RWPE1 (cell line): ENCODE measurements at regions not wholly inside any gene's neighbourhood (a gene's known extent, or its start where the extent isn't known, plus 50 kb on each side); places are given as distances from the start of the nearest gene placed in this dataset.

Experiments
- CTCF ChIA-PET: fragments of 350-600 bp; sonication (Branson Sonifier 250); formaldehyde crosslinking; extraction: SDS; loops from one replicate; lab custom pipeline; 2021; lab: Yijun Ruan, JAX
- POLR2A ChIA-PET: fragments of 400-600 bp; formaldehyde crosslinking; extraction: SDS; loops from one replicate; lab custom pipeline; 2020; ENCODE audit warnings: antibody characterized with exemption; ENCODE audit not compliant: low non-redundant PET; lab: Yijun Ruan, JAX
- DNase-seq: peaks from one replicate; pipeline ENCODE4 v3.0.0; 2012; ENCODE audit warnings: low spot score
- H3K27ac ChIP-seq: fragments of 450-650 bp; 2 replicates; pipeline ENCODE4 v1.5.1; 2017
- TF ChIP-seq, protein P1 (sequence below): fragments of 450-650 bp; conservative IDR thresholded peaks from 2 replicates; pipeline ENCODE4 v1.5.1; 2017; ENCODE audit warnings: low read depth, mild to moderate bottlenecking

DNA sequence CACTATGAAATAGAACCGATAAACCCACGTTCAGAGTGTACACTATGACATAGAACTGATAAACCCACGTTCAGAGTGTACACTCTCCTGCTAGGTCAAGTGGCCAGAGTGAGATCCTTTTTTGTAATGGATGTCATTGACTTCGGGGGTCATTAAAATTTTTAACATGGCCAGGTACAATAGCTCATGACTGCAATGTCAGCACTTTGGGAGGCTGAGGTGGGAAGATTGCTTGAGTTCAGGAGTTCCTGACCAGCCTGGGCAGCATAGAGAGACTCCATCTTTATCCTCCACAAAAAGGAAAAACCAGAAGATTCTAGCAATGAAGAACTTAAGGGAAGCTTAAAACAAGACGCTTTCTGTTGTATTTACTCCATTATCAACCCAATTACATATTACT, 439.7 kb upstream of the FRG1 start:
- no peak for DNase-seq
- no peak overlapping the region for H3K27ac ChIP-seq
- ChIA-PET POLR2A (no interaction called here), CTCF (no interaction called here)
- TF ChIP-seq, protein P1, sequence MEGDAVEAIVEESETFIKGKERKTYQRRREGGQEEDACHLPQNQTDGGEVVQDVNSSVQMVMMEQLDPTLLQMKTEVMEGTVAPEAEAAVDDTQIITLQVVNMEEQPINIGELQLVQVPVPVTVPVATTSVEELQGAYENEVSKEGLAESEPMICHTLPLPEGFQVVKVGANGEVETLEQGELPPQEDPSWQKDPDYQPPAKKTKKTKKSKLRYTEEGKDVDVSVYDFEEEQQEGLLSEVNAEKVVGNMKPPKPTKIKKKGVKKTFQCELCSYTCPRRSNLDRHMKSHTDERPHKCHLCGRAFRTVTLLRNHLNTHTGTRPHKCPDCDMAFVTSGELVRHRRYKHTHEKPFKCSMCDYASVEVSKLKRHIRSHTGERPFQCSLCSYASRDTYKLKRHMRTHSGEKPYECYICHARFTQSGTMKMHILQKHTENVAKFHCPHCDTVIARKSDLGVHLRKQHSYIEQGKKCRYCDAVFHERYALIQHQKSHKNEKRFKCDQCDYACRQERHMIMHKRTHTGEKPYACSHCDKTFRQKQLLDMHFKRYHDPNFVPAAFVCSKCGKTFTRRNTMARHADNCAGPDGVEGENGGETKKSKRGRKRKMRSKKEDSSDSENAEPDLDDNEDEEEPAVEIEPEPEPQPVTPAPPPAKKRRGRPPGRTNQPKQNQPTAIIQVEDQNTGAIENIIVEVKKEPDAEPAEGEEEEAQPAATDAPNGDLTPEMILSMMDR: no peak

DNA sequence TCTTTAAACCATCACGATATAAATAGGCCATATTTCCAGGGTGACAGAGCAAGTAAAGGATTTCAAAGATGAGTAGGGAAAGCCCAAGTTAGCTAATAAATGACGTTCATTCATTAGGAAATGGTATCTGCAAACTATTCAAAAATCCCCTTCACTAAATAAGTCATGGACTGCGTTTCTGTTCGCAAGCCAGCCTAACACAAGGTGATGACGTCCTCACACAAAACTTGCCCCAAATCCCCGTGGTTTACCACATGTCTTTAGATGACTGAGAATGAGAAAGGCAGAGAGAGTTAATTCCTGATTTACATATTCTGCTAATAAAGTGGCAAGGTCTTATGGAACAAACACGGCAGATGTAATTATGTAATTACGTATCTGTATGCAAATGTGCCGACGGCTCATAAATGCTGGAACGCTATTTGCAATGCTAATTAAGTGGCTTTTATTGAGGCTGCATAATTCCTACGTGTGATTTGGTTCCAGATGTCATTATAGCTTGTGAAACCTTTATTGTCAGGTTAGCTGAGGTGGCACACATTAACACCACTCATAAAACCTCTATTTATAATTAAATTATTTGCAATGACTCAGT, 437.7 kb upstream of the FRG1 start:
- TF ChIP-seq, protein P1: no peak

DNA sequence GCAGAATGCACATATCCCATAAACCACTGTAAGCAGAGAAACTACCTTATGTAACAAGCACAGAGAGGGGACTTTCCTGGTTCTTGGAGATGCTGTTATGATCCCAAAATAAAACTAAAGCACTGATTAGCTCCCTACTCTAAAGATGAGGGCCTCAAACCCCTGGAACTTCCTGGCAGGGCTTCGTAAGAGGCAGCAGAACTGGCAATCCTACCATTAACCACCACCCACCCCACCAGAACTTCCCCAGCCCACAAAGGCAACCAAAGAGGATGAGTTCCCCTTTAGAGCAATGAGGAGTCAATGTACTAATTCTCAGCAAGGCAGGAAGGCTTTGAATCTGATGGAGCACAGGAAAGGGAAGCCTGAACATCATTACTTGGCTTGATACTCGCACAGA, 436.5 kb upstream of the FRG1 start:
- TF ChIP-seq, protein P1: no peak
- ChIA-PET CTCF (no interaction called here), POLR2A (no interaction called here)
- no peak for DNase-seq
- H3K27ac ChIP-seq: no peak overlapping the region

More for the DNA sequence above, 437.7 kb upstream of the FRG1 start:
- CTCF ChIA-PET: no interaction called here
- H3K27ac ChIP-seq: no peak overlapping the region
- POLR2A ChIA-PET: no interaction called here
- DNase-seq: no peak

DNA sequence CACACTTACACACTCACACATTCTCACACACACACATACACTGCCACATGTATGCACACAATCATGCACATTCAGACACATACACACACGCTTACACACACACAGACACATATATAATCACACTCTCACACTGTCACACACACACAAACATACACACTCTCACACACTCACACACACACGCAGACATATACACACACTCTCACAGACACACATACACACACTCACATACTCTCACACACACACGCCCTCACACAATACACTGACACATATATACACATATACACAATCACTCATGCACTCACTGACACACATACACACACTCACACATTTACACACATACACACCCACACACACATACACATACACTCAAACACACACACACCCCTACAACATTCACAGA, 435.3 kb upstream of the FRG1 start:
- ChIA-PET CTCF (no interaction called here), POLR2A (no interaction called here)
- H3K27ac ChIP-seq: no peak overlapping the region
- TF ChIP-seq, protein P1: no peak
- DNase-seq: no peak

DNA sequence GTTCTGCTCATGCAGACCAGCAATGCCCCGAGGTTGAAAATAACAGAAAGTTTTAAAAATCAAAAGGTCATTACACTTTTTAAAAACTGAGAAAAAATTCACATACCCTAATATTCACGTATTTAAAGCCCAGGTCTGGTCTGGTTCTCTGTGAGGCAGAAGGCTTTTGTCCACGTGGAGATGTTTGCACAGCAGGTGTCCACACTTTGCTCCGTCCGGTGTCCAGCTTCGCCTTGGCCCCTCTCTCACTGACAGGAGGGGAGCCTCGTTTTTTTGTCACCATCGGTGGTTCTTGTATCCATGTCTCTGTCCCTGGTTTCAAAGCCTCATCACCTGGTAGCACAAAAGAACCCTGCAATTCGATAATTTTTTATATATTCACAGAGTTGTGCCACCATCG, 434.6 kb upstream of the FRG1 start:
- TF ChIP-seq, protein P1: no peak
- ChIA-PET POLR2A (no interaction called here), CTCF (no interaction called here)
- DNase-seq: no peak
- no peak overlapping the region for H3K27ac ChIP-seq

DNA sequence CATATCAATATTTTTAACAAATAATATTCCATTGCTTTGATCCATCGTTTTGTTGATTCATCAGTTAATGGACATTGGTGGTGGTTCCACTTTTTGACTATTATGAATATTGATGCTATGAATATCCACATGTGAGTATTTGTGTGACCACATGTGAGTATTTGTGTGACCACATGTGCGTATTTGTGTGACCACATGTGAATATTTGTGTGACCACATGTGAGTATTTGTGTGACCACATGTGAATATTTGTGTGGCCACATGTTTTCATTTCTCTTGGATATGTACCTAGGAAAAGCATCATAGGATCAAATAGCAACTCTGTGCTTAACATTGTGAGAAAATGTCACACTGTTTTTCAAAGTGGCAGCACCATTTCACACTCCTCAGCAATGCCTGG, 433.6 kb upstream of the FRG1 start:
- ChIA-PET POLR2A (no interaction called here), CTCF (no interaction called here)
- no peak overlapping the region for H3K27ac ChIP-seq
- TF ChIP-seq, protein P1: no peak
- DNase-seq: no peak

DNA sequence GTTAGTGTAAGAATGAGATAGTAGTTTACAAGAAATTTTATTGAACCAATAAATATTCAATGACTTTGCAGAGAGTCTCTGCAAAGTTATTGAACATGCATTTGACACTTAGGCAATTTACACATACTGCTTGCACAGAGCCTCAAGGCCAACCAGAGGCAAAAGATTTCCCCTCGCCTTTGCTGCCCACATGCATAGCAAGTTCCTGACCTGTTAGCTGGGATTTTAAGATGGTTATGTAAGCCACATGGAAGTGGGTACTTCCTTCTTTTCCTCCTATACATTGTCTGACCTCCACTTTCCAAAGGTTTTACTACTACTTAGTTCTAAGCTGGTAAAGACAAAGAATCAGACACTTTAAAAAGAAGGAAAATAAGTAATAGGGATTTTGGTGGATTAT, 430.1 kb upstream of the FRG1 start:
- H3K27ac ChIP-seq: no peak overlapping the region
- CTCF ChIA-PET: no interaction called here
- TF ChIP-seq, protein P1: no peak
- no peak for DNase-seq
- POLR2A ChIA-PET: no interaction called here
